ENCODE measurements at regions not wholly inside any gene's neighbourhood (a gene's known extent, or its start where the extent isn't known, plus 50 kb on each side); places are given as distances from the start of the nearest gene placed in this dataset.

DNA sequence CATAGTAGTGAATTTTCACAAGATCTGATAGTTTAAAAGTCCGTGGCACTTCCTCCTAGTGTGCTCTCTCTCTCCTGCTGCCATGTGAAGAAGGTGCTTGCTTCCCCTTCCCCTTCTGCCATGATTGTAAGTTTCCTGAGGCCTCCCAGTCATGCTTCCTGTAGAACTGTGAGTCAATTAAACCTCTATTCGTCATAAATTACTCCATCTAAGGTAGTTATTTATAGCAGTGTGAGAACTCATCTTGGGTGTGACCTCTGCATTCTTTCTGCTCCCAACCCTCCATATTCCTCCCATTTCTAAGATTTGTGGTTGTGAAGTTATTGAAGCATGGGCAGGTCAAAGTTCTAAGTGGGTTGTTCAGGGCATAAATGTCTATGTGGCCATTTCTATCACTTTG is 62.1 kb upstream of the ADAMTS18 start:
- Histone ChIP-seq H3K23ac (ENCODE audit: insufficient read length) (no peak overlapping the region), H2AFZ (ENCODE audit: low read length) (no peak overlapping the region), H3K4ac (replicated peaks; ENCODE audit: insufficient read length, low read depth, low read length) (no peak overlapping the region), H3K9ac (replicated peaks in 1 of 4; ENCODE audit: extremely low read depth in 1 of 4, low read depth in 3 of 4, low read length in 3 of 4) (no peak overlapping the region), H3K56ac (replicated peaks; ENCODE audit: insufficient read length, low read depth, low read length) (no peak overlapping the region), H3K4me1 (replicated peaks in 1 of 4; ENCODE audit: control insufficient read depth in 3 of 4, insufficient read depth in 4 of 4, low read length in 3 of 4) (peaks cover 0 to 13% (median 1%) of the 10 kb centered on the region in 4 experiments; a peak in 2 of 7 replicates), H3K79me1 (ENCODE audit: low read depth, low read length) (no peaks in the 10 kb centered on the region), H3K4me3 (ENCODE audit: extremely low read depth in 1 of 4, insufficient read depth in 2 of 4, low read depth in 3 of 4, low read length in 4 of 4) (no peak overlapping the region), H4K91ac (replicated peaks; ENCODE audit: insufficient read length, low read length) (no peak overlapping the region), H3K14ac (ENCODE audit: insufficient read length) (no peak overlapping the region), H2BK5ac (ENCODE audit: low read depth, low read length) (no peak overlapping the region), H3K79me2 (ENCODE audit: control insufficient read depth in 1 of 2, insufficient read depth in 2 of 2, low read length in 2 of 2) (no peaks in the 10 kb centered on the region), H3K9me3 (ENCODE audit: insufficient read depth in 2 of 2, low read depth in 1 of 2, low read length in 1 of 2) (no peaks in the 10 kb centered on the region), H3K27me3 (replicated peaks in 1 of 4; ENCODE audit: control insufficient read depth in 3 of 4, extremely low read depth in 1 of 4, insufficient read depth in 3 of 4, low read length in 3 of 4) (no peaks in the 10 kb centered on the region), H2BK12ac (ENCODE audit: low read depth, low read length) (no peak overlapping the region), H2BK120ac (replicated peaks; ENCODE audit: low read depth, low read length) (no peak overlapping the region), H3K4me2 (ENCODE audit: insufficient read depth in 1 of 2, low read depth in 2 of 2, low read length in 2 of 2) (no peak overlapping the region), H2BK15ac (ENCODE audit: low read length) (no peak overlapping the region), H3K18ac (ENCODE audit: extremely low read depth, low read length) (no peak overlapping the region), H2AK5ac (ENCODE audit: low read depth, low read length) (no peak overlapping the region), H3K36me3 (ENCODE audit: control insufficient read depth in 2 of 4, insufficient read depth in 4 of 4, low read length in 3 of 4) (no peaks in the 10 kb centered on the region), H4K8ac (ENCODE audit: extremely low read depth, insufficient read depth, low read length) (no peak overlapping the region), H2BK20ac (ENCODE audit: low read length) (no peak overlapping the region), H3K27ac (ENCODE audit: low read depth, low read length) (no peak overlapping the region), H4K20me1 (replicated peaks in 1 of 2; ENCODE audit: control insufficient read depth in 1 of 2, insufficient read depth in 2 of 2, low read length in 2 of 2) (no peaks in the 10 kb centered on the region), H4K5ac (ENCODE audit: insufficient read length, low read depth, low read length) (no peak overlapping the region), H3K23me2 (ENCODE audit: low read depth, low read length) (no peaks in the 10 kb centered on the region)
- 100% methylated on average over 2 of the region's 2 CpGs; no CpG with 5 or more reads in 1 of the 2 experiments for WGBS, 2 experiments (ENCODE audit: extremely low coverage in 1 of 2, insufficient coverage in 1 of 2, insufficient read length in 1 of 2, insufficient replicate concordance in 2 of 2, low coverage in 1 of 2, low lambda C conversion rate in 2 of 2, missing lambda C conversion rate in 1 of 2)
- no peak for FAIRE-seq
- ChIA-PET CTCF (ENCODE audit: partially characterized antibody) (no interaction called here), POLR2A (ENCODE audit: partially characterized antibody) (no interaction called here)
- no peak for TF ChIP-seq JUN (IDR thresholded peaks at IDR 0.05; ENCODE audit: low read depth, low read length)
- TF ChIP-seq GABPA (IDR thresholded peaks at IDR 0.05; ENCODE audit: borderline replicate concordance, insufficient read depth, low read length), result no peak
- no peak for TF ChIP-seq RFX5 (IDR thresholded peaks at IDR 0.05; ENCODE audit: borderline replicate concordance, low read depth, low read length)
- no peak for TF ChIP-seq KDM1A (IDR thresholded peaks at IDR 0.05; ENCODE audit: borderline replicate concordance, low read length)
- TF ChIP-seq, protein P1, sequence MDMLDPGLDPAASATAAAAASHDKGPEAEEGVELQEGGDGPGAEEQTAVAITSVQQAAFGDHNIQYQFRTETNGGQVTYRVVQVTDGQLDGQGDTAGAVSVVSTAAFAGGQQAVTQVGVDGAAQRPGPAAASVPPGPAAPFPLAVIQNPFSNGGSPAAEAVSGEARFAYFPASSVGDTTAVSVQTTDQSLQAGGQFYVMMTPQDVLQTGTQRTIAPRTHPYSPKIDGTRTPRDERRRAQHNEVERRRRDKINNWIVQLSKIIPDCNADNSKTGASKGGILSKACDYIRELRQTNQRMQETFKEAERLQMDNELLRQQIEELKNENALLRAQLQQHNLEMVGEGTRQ (IDR thresholded peaks at IDR 0.05; ENCODE audit: low read length), result no peak
- no peak for TF ChIP-seq BACH1 (IDR thresholded peaks at IDR 0.05; ENCODE audit: low read length)
- TF ChIP-seq SRF (IDR thresholded peaks at IDR 0.05; ENCODE audit: low read depth, low read length), result no peak
- TF ChIP-seq, protein P2, sequence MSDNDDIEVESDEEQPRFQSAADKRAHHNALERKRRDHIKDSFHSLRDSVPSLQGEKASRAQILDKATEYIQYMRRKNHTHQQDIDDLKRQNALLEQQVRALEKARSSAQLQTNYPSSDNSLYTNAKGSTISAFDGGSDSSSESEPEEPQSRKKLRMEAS (IDR thresholded peaks at IDR 0.05), result no peak
- TF ChIP-seq SIN3A (conservative IDR thresholded peaks at IDR 0.05 in 1 of 2, IDR thresholded peaks at IDR 0.05 in 1 of 2; ENCODE audit: low read depth in 1 of 2, low read length in 2 of 2), result no peak
- TF ChIP-seq CHD2 (IDR thresholded peaks at IDR 0.05; ENCODE audit: low read length), result no peak
- no peak for TF ChIP-seq HDAC6 (IDR thresholded peaks at IDR 0.05; ENCODE audit: low read depth, low read length)
- TF ChIP-seq, protein P3, sequence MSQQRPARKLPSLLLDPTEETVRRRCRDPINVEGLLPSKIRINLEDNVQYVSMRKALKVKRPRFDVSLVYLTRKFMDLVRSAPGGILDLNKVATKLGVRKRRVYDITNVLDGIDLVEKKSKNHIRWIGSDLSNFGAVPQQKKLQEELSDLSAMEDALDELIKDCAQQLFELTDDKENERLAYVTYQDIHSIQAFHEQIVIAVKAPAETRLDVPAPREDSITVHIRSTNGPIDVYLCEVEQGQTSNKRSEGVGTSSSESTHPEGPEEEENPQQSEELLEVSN (IDR thresholded peaks at IDR 0.05), result no peak
- no peak for DNase-seq (ENCODE audit: low read depth in 1 of 2, low spot score in 2 of 2)

All from H1 (cell line).